DOHH2 (cell line): ENCODE measurements at regions not wholly inside any gene's neighbourhood (a gene's known extent, or its start where the extent isn't known, plus 50 kb on each side); places are given as distances from the start of the nearest gene placed in this dataset.

Experiments used
- CTCF ChIP-seq: fragments of 200-600 bp; sonication (generic); IDR thresholded peaks from one replicate; pipeline ENCODE4 v1.5.1; 2014; ENCODE audit warnings: antibody characterized with exemption, mild to moderate bottlenecking, low read depth, low read length; ENCODE audit not compliant: poor library complexity, severe bottlenecking
- EZH2phosphoT487 ChIP-seq: fragments of 200-600 bp; sonication (generic); IDR thresholded peaks from 2 replicates; pipeline ENCODE4 v1.6.1; 2017; ENCODE audit warnings: borderline replicate concordance, mild to moderate bottlenecking, antibody characterized with exemption, low read length, moderate library complexity, mixed read lengths

DNA sequence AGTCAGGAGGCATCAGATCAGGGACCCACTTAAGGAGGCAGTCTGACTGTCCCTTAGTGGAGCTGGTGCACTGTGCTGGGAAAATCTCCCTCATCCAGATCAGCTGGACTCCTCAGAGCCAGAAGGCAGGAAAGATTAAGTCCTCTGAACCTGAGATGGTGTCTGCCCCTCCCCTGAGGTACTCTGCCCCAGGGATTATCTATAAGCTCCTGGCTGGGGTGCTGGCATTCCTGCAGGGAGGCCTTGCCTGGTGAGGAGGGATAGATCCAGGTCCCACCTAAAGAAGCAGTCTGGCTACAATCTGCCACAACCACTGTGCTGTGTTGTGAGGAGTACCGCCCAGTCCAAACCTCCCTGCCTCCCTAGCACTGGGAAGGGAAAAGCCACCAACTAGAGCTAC lies 81.2 kb downstream of the NHLRC3 start:
- TF ChIP-seq CTCF (no peak), EZH2phosphoT487 (no peak)
